KMS-11 (cell line): ENCODE measurements at regions not wholly inside any gene's neighbourhood (a gene's known extent, or its start where the extent isn't known, plus 50 kb on each side); places are given as distances from the start of the nearest gene placed in this dataset.

Experiments used
- H2AFZ ChIP-seq: fragments of 200-600 bp; sonication (generic); 2 replicates; pipeline ENCODE4 v1.6.1; 2016; ENCODE audit warnings: antibody characterized with exemption, mixed run types, low read depth
- H3K27ac ChIP-seq: fragments of 200-600 bp; sonication (generic); 2 replicates; pipeline ENCODE4 v1.6.1; 2016; ENCODE audit warnings: mild to moderate bottlenecking, mixed run types
- H3K27me3 ChIP-seq: fragments of 200-600 bp; sonication (generic); 2 replicates; pipeline ENCODE4 v1.6.1; 2017; ENCODE audit warnings: mild to moderate bottlenecking, low read depth, mixed run types, moderate library complexity; ENCODE audit not compliant: insufficient read depth
- H3K36me3 ChIP-seq: fragments of 200-600 bp; sonication (generic); 2 replicates; pipeline ENCODE4 v1.6.1; 2017; ENCODE audit warnings: mild to moderate bottlenecking, mixed run types; ENCODE audit not compliant: insufficient read depth
- H3K4me1 ChIP-seq: fragments of 200-600 bp; sonication (generic); 2 replicates; pipeline ENCODE4 v1.6.1; 2016; ENCODE audit warnings: mild to moderate bottlenecking, low read depth, mixed run types; ENCODE audit not compliant: poor library complexity, severe bottlenecking
- H3K4me2 ChIP-seq: fragments of 200-600 bp; sonication (generic); 2 replicates; pipeline ENCODE4 v1.7.0; 2016; ENCODE audit warnings: mild to moderate bottlenecking, mixed run types
- H3K4me3 ChIP-seq: fragments of 200-600 bp; sonication (generic); IDR thresholded peaks from 2 replicates; pipeline ENCODE4 v1.6.1; 2017; ENCODE audit warnings: low read depth, low read length, mixed read lengths; ENCODE audit not compliant: insufficient read depth
- H3K79me2 ChIP-seq: fragments of 200-600 bp; sonication (generic); 2 replicates; pipeline ENCODE4 v1.6.1; 2016; ENCODE audit warnings: low read depth, mixed run types; ENCODE audit not compliant: insufficient read depth
- H3K9ac ChIP-seq: fragments of 200-600 bp; sonication (generic); 2 replicates; pipeline ENCODE4 v1.6.1; 2016; ENCODE audit warnings: mild to moderate bottlenecking, mixed run types
- H4K20me1 ChIP-seq: fragments of 200-600 bp; sonication (generic); 2 replicates; pipeline ENCODE4 v1.6.1; 2016; ENCODE audit warnings: mild to moderate bottlenecking, mixed run types; ENCODE audit not compliant: insufficient read depth
- TF ChIP-seq, protein P1 (sequence below): fragments of 200-600 bp; sonication (generic); conservative IDR thresholded peaks from 2 replicates; pipeline ENCODE4 v1.6.1; 2017; ENCODE audit warnings: low read depth, mild to moderate bottlenecking, antibody characterized with exemption, low read length, moderate library complexity, mixed read lengths

- Histone ChIP-seq H3K4me1 (no peaks in the 10 kb centered on the region), H3K27me3 (no peaks in the 10 kb centered on the region), H3K9ac (no peak overlapping the region), H4K20me1 (no peaks in the 10 kb centered on the region), H3K79me2 (no peaks in the 10 kb centered on the region), H3K4me3 (no peak overlapping the region), H3K36me3 (no peaks in the 10 kb centered on the region), H3K4me2 (no peak overlapping the region), H3K27ac (no peak overlapping the region), H2AFZ (no peak overlapping the region)
- TF ChIP-seq, protein P1, sequence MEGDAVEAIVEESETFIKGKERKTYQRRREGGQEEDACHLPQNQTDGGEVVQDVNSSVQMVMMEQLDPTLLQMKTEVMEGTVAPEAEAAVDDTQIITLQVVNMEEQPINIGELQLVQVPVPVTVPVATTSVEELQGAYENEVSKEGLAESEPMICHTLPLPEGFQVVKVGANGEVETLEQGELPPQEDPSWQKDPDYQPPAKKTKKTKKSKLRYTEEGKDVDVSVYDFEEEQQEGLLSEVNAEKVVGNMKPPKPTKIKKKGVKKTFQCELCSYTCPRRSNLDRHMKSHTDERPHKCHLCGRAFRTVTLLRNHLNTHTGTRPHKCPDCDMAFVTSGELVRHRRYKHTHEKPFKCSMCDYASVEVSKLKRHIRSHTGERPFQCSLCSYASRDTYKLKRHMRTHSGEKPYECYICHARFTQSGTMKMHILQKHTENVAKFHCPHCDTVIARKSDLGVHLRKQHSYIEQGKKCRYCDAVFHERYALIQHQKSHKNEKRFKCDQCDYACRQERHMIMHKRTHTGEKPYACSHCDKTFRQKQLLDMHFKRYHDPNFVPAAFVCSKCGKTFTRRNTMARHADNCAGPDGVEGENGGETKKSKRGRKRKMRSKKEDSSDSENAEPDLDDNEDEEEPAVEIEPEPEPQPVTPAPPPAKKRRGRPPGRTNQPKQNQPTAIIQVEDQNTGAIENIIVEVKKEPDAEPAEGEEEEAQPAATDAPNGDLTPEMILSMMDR, result no peak
These were observed 186.0 kb upstream of the TNP1 start for GRCh38 chr2:217045700-217046475.

GRCh38 chr2:217040099-217040498 is 180.2 kb upstream of the TNP1 start:
- Histone ChIP-seq H3K4me2 (no peak overlapping the region), H4K20me1 (no peaks in the 10 kb centered on the region), H3K4me1 (no peaks in the 10 kb centered on the region), H3K36me3 (no peaks in the 10 kb centered on the region), H3K27me3 (no peaks in the 10 kb centered on the region), H3K9ac (no peak overlapping the region), H3K4me3 (no peak overlapping the region), H3K79me2 (no peaks in the 10 kb centered on the region), H3K27ac (no peak overlapping the region), H2AFZ (no peak overlapping the region)
- TF ChIP-seq, protein P1, result no peak

GRCh38 chr2:217038001-217038400 is 178.1 kb upstream of the TNP1 start:
- TF ChIP-seq, protein P1, result no peak
- Histone ChIP-seq H3K9ac (no peak overlapping the region), H3K79me2 (no peaks in the 10 kb centered on the region), H4K20me1 (no peaks in the 10 kb centered on the region), H3K27ac (no peak overlapping the region), H2AFZ (no peak overlapping the region), H3K36me3 (no peaks in the 10 kb centered on the region), H3K4me3 (no peak overlapping the region), H3K27me3 (no peaks in the 10 kb centered on the region), H3K4me1 (no peaks in the 10 kb centered on the region), H3K4me2 (no peak overlapping the region)

DNA sequence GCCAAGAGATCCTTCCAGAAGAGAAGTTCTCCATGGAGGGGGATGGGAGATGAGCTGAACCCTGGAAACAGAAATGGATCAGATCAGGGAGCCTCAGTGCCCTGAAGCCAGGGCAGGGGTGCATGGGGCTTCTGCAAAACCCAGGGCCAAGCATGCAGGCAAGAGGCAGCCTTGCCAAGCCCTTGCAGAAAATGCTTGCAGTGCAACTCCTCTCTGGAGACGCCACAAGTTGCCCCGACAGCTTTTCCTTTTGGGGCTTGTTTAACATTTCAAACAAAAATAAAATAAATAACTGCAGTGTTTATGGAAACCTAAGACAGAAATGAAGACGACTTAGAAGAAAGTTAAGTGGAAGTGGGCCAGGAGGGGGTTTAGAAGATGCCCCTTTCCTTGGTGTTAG is 177.5 kb upstream of the TNP1 start:
- Histone ChIP-seq H3K4me3 (no peak overlapping the region), H2AFZ (no peak overlapping the region)

More for the DNA sequence above, 177.5 kb upstream of the TNP1 start:
- Histone ChIP-seq H3K79me2 (no peaks in the 10 kb centered on the region), H3K27me3 (no peaks in the 10 kb centered on the region), H4K20me1 (no peaks in the 10 kb centered on the region), H3K4me1 (no peaks in the 10 kb centered on the region), H3K36me3 (no peaks in the 10 kb centered on the region), H3K9ac (no peak overlapping the region), H3K27ac (no peak overlapping the region), H3K4me2 (no peak overlapping the region)
- TF ChIP-seq, protein P1, result no peak
